Transverse colon (tissue), 4 donors: ENCODE measurements at regions not wholly inside any gene's neighbourhood (a gene's known extent, or its start where the extent isn't known, plus 50 kb on each side); places are given as distances from the start of the nearest gene placed in this dataset.

Experiments
- POLR2A ChIP-seq: fragments of 450-650 bp; IDR thresholded peaks from one replicate; pipeline ENCODE4 v1.6.1; 2016; ENCODE audit warnings: antibody characterized with exemption, mild to moderate bottlenecking, moderate library complexity
- POLR2AphosphoS5 ChIP-seq, 3 donors: sonication (generic); formaldehyde crosslinking; IDR thresholded peaks; one replicate each; pipeline ENCODE4 v1.6.1; 2016; ENCODE audit warnings: antibody characterized with exemption in 3 of 3
- TF ChIP-seq, protein P1 (sequence below), 5 experiments: fragments of 200-600 bp in 3 of 5; fragments of 450-650 bp in 2 of 5; sonication (generic) in 3 of 5; IDR thresholded peaks; 1 replicate in 2 of 5; 2 replicates in 3 of 5; pipeline ENCODE4 v1.5.1; 2016 to 2017; ENCODE audit warnings: antibody characterized with exemption in 5 of 5, inconsistent platforms in 3 of 5, mild to moderate bottlenecking in 2 of 5, moderate library complexity in 1 of 5

DNA sequence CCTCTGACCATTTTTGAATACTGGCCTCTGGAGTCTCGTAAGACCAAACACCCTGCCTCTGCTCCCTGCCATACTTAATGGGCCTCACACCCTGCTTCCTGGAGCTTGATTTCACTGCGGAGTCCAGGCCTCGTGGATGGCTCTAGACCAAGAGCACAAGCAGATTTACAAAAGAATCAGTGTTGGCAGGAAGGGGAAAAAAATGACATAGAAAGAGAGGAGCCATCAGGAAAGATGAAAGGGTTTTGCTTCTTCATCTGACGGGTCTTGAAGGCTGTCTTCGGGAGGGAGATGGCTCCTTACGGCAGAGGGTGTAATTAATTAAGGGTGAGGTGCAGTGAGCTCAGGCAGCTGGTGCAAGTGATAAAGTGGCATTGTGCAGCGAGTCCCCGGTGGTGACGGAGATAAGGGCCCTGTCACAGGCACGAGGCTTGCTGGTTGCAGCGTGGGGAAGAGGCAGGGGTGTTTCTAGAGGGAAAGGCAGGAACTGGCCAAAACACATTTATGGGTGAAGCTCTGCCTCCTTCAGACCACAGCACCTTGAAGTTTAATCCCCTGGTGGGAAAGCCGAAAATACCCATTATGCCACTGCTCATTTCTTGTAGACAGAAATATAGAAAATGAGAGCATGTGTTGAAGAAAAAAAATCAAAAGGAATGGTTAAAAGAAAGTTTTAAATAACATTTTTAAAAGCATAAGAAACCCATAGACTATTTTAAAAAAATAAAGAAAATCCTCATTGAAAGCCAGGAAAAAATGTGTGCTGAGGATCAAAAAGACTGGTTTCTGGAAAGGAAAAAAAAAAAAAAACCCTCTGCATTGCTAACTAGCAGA is 128.6 kb upstream of the LRFN2 start:
- TF ChIP-seq POLR2A (no peak), POLR2AphosphoS5 (IDR thresholded peaks at IDR 0.05) (no peak)
- TF ChIP-seq, protein P1, sequence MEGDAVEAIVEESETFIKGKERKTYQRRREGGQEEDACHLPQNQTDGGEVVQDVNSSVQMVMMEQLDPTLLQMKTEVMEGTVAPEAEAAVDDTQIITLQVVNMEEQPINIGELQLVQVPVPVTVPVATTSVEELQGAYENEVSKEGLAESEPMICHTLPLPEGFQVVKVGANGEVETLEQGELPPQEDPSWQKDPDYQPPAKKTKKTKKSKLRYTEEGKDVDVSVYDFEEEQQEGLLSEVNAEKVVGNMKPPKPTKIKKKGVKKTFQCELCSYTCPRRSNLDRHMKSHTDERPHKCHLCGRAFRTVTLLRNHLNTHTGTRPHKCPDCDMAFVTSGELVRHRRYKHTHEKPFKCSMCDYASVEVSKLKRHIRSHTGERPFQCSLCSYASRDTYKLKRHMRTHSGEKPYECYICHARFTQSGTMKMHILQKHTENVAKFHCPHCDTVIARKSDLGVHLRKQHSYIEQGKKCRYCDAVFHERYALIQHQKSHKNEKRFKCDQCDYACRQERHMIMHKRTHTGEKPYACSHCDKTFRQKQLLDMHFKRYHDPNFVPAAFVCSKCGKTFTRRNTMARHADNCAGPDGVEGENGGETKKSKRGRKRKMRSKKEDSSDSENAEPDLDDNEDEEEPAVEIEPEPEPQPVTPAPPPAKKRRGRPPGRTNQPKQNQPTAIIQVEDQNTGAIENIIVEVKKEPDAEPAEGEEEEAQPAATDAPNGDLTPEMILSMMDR (IDR thresholded peaks at IDR 0.05) = no peak
